GM21528 (cell line): ENCODE measurements at regions not wholly inside any gene's neighbourhood (a gene's known extent, or its start where the extent isn't known, plus 50 kb on each side); places are given as distances from the start of the nearest gene placed in this dataset.

ENCODE experiments used
- ATAC-seq: cut with Tn5 transposase; IDR thresholded peaks from one replicate; pipeline ENCODE4 v1.9.1; 2021; ENCODE audit warnings: mild to moderate bottlenecking, moderate library complexity; ENCODE audit not compliant: unreplicated experiment, low FRiP score

GRCh38 chr2:226655871-226656270 is 143.7 kb downstream of the IRS1 start:
- no peak for ATAC-seq

DNA sequence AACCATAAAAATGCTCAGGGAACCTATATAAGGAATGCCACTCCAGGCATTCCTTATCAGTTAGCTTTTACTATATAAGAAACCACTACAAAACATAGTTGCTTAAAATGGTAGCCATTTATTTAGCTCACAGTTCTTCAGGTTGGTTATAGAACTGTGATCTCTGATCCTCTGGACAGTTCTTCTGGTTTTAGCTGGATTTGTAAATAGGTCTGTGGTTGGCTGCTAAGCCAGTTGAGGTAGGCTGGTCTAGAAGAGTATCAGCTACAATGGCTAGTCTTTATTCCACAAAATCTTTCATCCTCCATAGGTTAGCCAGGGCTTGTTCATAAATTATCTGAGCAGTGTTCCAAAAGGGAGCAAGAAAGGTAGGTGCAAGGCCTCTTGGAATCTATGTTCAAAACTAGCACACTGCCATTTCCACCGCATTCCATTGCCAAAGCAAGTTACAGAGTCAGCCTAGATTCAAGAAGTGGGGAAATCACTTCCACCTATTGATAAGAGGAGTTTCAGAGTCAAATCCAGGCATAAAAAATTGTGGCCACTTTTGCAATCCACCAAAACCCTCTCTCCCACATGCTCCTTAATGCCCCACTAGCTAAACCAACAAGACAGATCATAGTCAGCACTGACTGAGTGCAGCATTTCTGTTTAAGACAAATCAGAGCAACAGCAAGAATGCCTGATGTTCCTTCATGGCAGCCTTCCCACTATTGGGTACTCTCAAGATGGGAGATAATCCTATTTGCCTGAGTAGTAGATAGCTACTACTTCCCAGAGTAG is 146.4 kb downstream of the IRS1 start:
- ATAC-seq = no peak

DNA sequence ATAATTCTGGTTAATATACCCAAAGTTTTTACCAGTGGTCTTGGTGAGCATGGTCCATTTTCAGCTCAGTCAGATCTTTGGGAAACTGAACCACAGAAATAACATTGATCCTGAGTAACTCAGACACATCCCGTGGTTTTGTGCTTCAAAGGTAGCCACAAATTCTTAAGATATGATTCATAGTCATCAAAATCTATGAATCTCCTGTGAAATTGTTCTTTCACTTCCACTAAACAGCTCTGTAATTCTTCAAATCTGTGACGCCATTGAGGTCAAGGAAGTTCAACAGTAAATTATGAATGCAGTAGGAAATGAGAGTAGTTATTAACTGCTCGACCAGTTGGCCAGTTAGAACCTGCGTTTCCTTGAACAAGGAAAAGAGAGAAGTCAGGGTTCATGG is 147.3 kb downstream of the IRS1 start:
- peak; percentile 54 for ATAC-seq

DNA sequence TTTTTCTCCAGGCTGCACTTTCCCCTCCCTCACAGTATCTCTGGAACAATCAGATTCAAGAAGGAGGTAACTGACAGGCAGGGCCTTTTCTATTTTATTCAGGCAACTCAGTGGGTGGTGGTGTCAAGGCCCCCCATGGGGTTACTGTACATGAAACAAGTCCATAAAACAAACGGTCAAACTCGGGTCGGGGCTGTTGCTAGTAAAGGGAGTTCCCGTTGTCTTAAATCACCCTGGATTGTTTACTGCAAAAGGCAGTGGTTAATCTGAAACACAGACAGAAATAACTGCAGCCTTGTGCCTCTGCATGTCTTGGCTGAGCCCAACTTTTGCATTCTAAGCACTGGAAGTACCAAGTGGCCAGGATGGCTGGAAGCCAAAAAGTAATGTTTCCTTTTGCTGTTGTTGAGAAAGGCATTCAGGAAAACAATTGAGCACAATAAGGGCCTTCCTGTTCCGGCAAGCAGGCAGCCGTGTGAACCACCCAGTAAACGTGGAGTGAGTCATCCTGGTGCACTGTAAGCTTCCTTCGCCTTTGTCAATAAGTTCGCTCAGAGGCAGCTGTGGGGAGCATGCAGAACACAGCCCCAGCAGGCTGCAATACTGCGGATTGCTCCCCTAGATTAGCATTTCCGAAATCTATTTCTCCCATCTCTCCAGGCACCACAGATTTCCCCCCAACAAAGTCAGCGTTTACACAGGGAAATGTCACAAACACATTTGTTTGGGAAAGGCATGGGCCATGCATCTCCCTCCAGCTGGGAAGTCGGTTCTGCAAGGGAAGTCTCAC is 149.6 kb downstream of the IRS1 start:
- peak; percentile 70 for ATAC-seq

DNA sequence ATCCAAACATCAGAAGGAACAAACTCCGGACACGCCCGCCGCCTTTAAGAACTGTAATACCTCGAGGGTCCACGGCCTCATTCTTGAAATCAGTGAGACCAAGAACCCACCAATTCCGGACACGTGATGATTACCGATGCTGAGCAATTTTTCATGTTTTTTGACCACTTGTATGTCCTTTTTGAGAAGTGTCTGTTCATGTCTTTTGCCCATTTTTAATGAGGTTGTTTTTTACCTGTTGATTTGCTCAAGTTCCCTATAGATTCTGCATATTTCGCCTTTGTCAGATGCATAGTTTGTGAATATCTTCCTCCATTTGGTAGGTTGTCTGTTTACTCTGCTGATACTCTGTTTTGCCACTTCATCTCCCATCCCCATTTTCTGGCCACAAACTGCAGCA is 150.4 kb downstream of the IRS1 start:
- no peak for ATAC-seq

DNA sequence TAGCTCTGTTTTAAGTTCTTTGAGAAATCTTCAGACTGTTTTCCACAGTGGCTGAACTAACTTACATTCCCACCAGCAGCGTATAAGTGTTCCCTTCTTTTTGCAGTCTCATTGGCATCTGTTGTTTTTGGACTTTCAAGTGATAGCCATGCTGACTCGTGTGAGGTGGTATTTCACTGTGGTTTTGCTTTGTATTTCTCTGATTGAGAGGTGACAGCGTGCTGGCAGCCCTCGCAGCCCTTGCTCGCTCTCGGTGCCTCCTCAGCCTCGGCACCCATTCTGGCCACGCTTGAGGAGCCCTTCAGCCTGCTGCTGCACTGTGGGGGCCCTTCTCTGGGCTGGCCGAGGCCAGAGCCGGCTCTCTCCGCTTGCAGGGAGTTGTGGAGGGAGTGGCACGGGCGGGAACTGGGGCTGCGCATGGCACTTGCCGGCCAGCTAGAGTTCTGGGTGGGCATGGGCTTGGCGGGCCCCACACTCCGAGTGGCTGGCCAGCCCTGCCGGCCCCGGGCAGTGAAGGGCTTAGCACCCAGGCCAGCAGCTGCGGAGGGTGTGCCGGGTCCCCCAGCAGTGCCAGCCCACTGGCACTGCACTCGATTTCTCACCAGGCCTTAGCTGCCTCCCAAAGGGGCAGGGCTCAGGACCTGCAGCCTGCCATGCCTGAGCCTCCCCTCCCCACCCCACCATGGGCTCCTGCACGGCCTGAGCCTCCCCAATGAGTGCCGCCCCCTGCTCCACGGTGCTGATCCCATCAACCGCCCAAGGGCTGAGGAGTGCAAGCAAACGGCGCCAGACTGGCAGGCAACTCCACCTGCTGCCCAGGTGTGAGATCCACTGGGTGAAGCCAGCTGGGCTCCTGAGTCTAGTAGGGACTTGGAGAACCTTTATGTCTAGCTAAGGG is 151.8 kb downstream of the IRS1 start:
- ATAC-seq = no peak

GRCh38 chr2:226644399-226644865 is 155.2 kb downstream of the IRS1 start:
- ATAC-seq = no peak

DNA sequence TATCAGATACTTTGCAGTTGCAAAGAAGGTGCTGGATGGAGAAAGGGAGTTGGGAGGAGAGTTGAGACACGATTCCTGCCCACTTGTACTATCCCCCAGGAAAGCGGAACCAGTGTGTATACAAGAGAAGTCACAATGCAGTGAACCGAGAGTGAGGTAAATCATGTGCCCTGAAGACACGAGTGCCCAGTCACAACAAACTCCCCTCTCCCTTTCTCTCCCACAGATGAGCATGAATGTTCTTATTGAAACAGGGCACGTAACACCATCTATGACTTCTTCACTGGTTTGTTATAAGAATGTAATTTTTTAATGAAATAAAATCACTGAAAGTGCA is 155.7 kb downstream of the IRS1 start:
- ATAC-seq = no peak

DNA sequence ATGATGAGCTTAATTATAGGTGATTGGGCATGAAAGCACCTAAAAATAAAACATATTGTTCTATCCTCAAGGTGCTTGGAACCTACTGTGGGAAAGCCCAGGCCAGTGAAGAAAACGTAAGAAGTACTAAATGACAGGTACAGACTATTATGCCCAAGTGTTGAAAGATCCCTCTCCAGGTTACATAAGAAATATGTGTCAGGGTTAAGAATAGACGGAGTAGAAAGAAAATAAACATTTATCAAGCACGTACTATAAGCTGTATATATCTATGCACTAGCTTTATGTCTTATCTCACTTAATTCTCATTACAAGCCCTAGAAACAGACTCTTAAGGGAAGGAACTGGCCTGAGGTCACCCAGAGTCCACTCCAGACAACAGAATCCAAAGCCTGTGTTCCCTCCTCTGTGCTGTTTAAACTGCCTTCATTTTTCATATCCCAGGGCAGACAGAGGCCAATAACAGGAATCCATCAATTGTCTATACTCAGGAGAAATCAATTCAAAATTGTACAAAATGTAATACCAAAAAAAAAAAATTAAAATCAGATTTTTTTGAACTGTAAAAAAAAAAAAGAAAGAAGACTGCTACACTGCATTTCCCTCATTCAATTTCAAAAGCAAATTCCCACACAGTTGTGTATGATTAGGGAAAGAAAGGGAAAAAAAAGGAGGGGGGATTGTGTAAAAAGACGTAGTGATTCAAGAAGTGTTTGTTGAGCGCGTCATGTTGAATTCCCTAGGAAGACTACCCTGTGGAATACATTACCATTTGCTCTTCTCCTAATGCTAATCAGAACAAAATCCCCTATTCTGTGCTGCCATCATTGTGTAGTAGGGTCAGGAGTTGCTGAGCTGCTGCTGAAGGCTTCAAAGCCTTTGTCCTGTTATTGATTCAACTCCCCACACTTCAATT is 156.3 kb downstream of the IRS1 start:
- no peak for ATAC-seq

- no peak for ATAC-seq
Observed at GRCh38 chr2:226641008-226641407, 158.6 kb downstream of the IRS1 start.

- no peak for ATAC-seq
Observed at GRCh38 chr2:226640501-226640900, 159.1 kb downstream of the IRS1 start.

GRCh38 chr2:226639550-226639949 is 160.1 kb downstream of the IRS1 start:
- ATAC-seq = no peak

- no peak for ATAC-seq
Observed at GRCh38 chr2:226638576-226638975, 161.0 kb downstream of the IRS1 start.

DNA sequence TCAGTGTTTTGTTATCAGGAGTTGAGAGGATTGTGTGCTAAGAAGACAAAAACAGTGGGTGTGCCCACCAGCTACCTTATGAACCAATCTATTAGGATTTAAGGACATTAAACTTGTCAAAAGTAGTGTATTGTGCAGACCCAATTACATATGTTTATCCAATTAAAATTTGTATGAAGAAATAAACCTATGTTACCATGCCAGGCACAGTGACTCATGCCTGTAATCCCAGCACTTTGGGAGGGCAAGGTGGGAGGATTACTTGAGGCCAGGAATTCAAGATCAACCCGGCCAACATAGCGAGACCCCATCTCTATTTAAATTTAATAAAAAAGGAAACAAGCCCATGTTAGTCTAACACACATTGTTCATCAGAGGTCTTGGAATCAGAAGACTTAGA is 162.2 kb downstream of the IRS1 start:
- ATAC-seq = no peak

- no peak for ATAC-seq
Observed at GRCh38 chr2:226636586-226636985, 163.0 kb downstream of the IRS1 start.

GRCh38 chr2:226634943-226635604 is 164.5 kb downstream of the IRS1 start:
- ATAC-seq = no peak

GRCh38 chr2:226631671-226632070 is 167.9 kb downstream of the IRS1 start:
- no peak for ATAC-seq

DNA sequence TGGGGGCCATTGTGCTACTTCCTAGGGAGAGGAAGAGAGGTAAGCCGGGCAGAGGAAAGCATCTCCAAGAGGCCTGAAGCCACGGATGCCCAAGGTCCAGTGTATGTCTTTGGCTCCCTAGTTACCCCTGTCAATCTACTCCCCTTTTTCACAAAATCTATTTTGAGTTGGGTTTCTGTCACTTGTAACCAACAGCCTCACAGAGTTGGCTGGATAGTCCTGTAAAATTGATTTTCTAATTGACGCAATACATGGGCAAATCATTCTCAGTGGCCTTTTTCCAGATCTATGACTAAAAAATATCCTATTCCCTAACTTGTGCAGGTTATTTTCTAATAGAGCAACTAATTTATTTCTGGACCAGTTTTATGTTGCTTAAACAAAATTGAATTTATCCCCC is 168.4 kb downstream of the IRS1 start:
- no peak for ATAC-seq

- no peak for ATAC-seq
Observed at GRCh38 chr2:226625946-226626345, 173.7 kb downstream of the IRS1 start.
